Neural cell (in vitro differentiated cells): ENCODE measurements at regions not wholly inside any gene's neighbourhood (a gene's known extent, or its start where the extent isn't known, plus 50 kb on each side); places are given as distances from the start of the nearest gene placed in this dataset.
A peak's percentile ranks its signal among the peaks of the same experiment; 100 is the strongest.

Source experiments
- H2AFZ ChIP-seq: fragments of 200-600, 300-800 bp; sonication (generic), shearing (Covaris generic); 2 replicates; pipeline ENCODE4 v1.6.0; 2014; ENCODE audit warnings: low read depth, mild to moderate bottlenecking, antibody characterized with exemption, low read length, moderate library complexity
- H3F3A ChIP-seq: fragments of 200-600 bp; shearing (Covaris generic); 2 replicates; pipeline ENCODE4 v1.6.1; 2016; ENCODE audit warnings: mild to moderate bottlenecking, moderate library complexity, mixed read lengths, antibody characterized with exemption, low read length; ENCODE audit not compliant: insufficient read depth, poor library complexity, severe bottlenecking
- H3K27ac ChIP-seq: fragments of 200-600, 300-800 bp; sonication (generic), shearing (Covaris generic); 2 replicates; pipeline ENCODE4 v1.5.1; 2014; ENCODE audit warnings: mild to moderate bottlenecking, low read length, moderate library complexity
- H3K27me3 ChIP-seq: fragments of 300-800, 200-600 bp; sonication (generic), shearing (Covaris generic); 2 replicates; pipeline ENCODE4 v1.6.0; 2014; ENCODE audit warnings: mild to moderate bottlenecking, low read depth, low read length, moderate library complexity; ENCODE audit not compliant: insufficient read depth
- H3K36me3 ChIP-seq: fragments of 300-800, 200-600 bp; sonication (generic), shearing (Covaris generic); 2 replicates; pipeline ENCODE4 v1.5.1; 2014; ENCODE audit warnings: mild to moderate bottlenecking, antibody characterized with exemption, low read length, moderate library complexity; ENCODE audit not compliant: insufficient read depth
- H3K4me2 ChIP-seq: fragments of 300-800, 200-600 bp; sonication (generic), shearing (Covaris generic); 2 replicates; pipeline ENCODE4 v1.6.0; 2014; ENCODE audit warnings: mild to moderate bottlenecking, low read length
- H3K4me3 ChIP-seq: fragments of 300-800, 200-600 bp; sonication (generic), shearing (Covaris generic); 2 replicates; pipeline ENCODE4 v1.5.1; 2014; ENCODE audit warnings: mild to moderate bottlenecking, low read length, moderate library complexity
- H3K79me2 ChIP-seq: fragments of 200-600 bp; shearing (Covaris generic); replicated peaks from 2 replicates; pipeline ENCODE4 v1.6.0; 2014; ENCODE audit warnings: mild to moderate bottlenecking, low read length, moderate library complexity; ENCODE audit not compliant: insufficient read depth
- H3K9ac ChIP-seq: fragments of 300-800, 200-600 bp; sonication (generic), shearing (Covaris generic); 2 replicates; pipeline ENCODE4 v1.6.1; 2016; ENCODE audit warnings: mild to moderate bottlenecking, low read length, mixed read lengths
- H3K9me2 ChIP-seq: fragments of 200-600 bp; shearing (Covaris generic); 2 replicates; pipeline ENCODE4 v1.6.1; 2016; ENCODE audit warnings: mild to moderate bottlenecking, low read length, mixed read lengths; ENCODE audit not compliant: insufficient read depth
- H3K9me3 ChIP-seq: fragments of 200-600, 300-800 bp; sonication (generic), shearing (Covaris generic); 2 replicates; pipeline ENCODE4 v1.6.1; 2016; ENCODE audit warnings: mild to moderate bottlenecking, mixed run types, low read length, moderate library complexity, mixed read lengths
- H4K20me1 ChIP-seq: fragments of 200-600 bp; shearing (Covaris generic); 2 replicates; pipeline ENCODE4 v1.6.1; 2016; ENCODE audit warnings: mild to moderate bottlenecking, mixed run types; ENCODE audit not compliant: insufficient read depth
- CTCF ChIP-seq: fragments of 450-650 bp; IDR thresholded peaks from 2 replicates; pipeline ENCODE4 v1.5.1; 2014; ENCODE audit warnings: antibody characterized with exemption, mild to moderate bottlenecking, moderate library complexity; ENCODE audit not compliant: poor library complexity, severe bottlenecking
- EP300 ChIP-seq: fragments of 450-650 bp; conservative IDR thresholded peaks from 2 replicates; pipeline ENCODE4 v1.6.1; 2014; ENCODE audit warnings: antibody characterized with exemption, mild to moderate bottlenecking, moderate library complexity; ENCODE audit not compliant: poor library complexity, severe bottlenecking
- EZH2 ChIP-seq: fragments of 200-600, 300-800 bp; shearing (Covaris generic), sonication (generic); IDR thresholded peaks from 2 replicates; pipeline ENCODE4 v1.6.1; 2014; ENCODE audit warnings: antibody characterized with exemption, low read length, borderline replicate concordance, mild to moderate bottlenecking; ENCODE audit not compliant: insufficient read depth, poor library complexity, severe bottlenecking
- MXI1 ChIP-seq: fragments of 450-650 bp; conservative IDR thresholded peaks from 2 replicates; pipeline ENCODE4 v1.6.1; 2014; ENCODE audit warnings: antibody characterized with exemption, mild to moderate bottlenecking; ENCODE audit not compliant: poor library complexity, severe bottlenecking
- POLR2AphosphoS5 ChIP-seq: IDR thresholded peaks from 2 replicates; pipeline ENCODE4 v1.6.1; 2012
- RAD21 ChIP-seq: fragments of 450-650 bp; conservative IDR thresholded peaks from 2 replicates; pipeline ENCODE4 v1.6.1; 2014; ENCODE audit warnings: antibody characterized with exemption, mild to moderate bottlenecking, moderate library complexity
- REST ChIP-seq: IDR thresholded peaks from 2 replicates; pipeline ENCODE4 v1.6.1; 2012; ENCODE audit warnings: borderline replicate concordance
- SMC3 ChIP-seq: fragments of 450-650 bp; conservative IDR thresholded peaks from 2 replicates; pipeline ENCODE4 v1.6.1; 2014; ENCODE audit warnings: antibody characterized with exemption, mild to moderate bottlenecking, moderate library complexity; ENCODE audit not compliant: poor library complexity
- TAF1 ChIP-seq: IDR thresholded peaks from 2 replicates; pipeline ENCODE4 v1.6.1; 2012; ENCODE audit warnings: low read depth

GRCh38 chr21:16194095-16194787, 464.5 kb downstream of the USP25 start:
- H3K79me2 ChIP-seq = peaks cover 40% of the 10 kb centered on the region
- no peak overlapping the region for H2AFZ ChIP-seq
- no peaks in the 10 kb centered on the region for H3K27me3 ChIP-seq
- no peak overlapping the region for H3K27ac ChIP-seq
- no peaks in the 10 kb centered on the region for H3K36me3 ChIP-seq
- no peaks in the 10 kb centered on the region for H3K9me3 ChIP-seq
- H3K9ac ChIP-seq = no peak overlapping the region
- no peaks in the 10 kb centered on the region for H3K9me2 ChIP-seq
- peaks cover 4% of the 10 kb centered on the region for H3F3A ChIP-seq
- H3K4me2 ChIP-seq = no peak overlapping the region
- peak overlapping the region; percentile 45 for H3K4me3 ChIP-seq
- H4K20me1 ChIP-seq = no peaks in the 10 kb centered on the region
- TF ChIP-seq SMC3 = no peak
- no peak for TF ChIP-seq EZH2
- no peak for TF ChIP-seq TAF1
- no peak for TF ChIP-seq EP300
- no peak for TF ChIP-seq POLR2AphosphoS5
- peak; percentile 9 for TF ChIP-seq CTCF

GRCh38 chr21:16194788-16195537, 465.2 kb downstream of the USP25 start:
- Histone ChIP-seq H3K27me3 (no peaks in the 10 kb centered on the region), H3K4me2 (no peak overlapping the region), H4K20me1 (no peaks in the 10 kb centered on the region), H3K4me3 (peak overlapping the region; percentile 45), H3F3A (peaks cover 4% of the 10 kb centered on the region), H3K9me2 (no peaks in the 10 kb centered on the region), H3K9ac (no peak overlapping the region), H2AFZ (no peak overlapping the region), H3K27ac (no peak overlapping the region), H3K79me2 (peaks cover 47% of the 10 kb centered on the region), H3K36me3 (no peaks in the 10 kb centered on the region), H3K9me3 (no peaks in the 10 kb centered on the region)
- TF ChIP-seq REST (no peak), POLR2AphosphoS5 (no peak), MXI1 (no peak), CTCF (no peak), RAD21 (no peak), EZH2 (no peak), SMC3 (no peak), EP300 (no peak), TAF1 (no peak)
